Choroid plexus epithelial cell (primary cell): ENCODE measurements at regions not wholly inside any gene's neighbourhood (a gene's known extent, or its start where the extent isn't known, plus 50 kb on each side); places are given as distances from the start of the nearest gene placed in this dataset.

ENCODE experiments used
- DNase-seq: peaks from one replicate; pipeline ENCODE4 v3.0.0-alpha.2; 2010; ENCODE audit warnings: low read depth
- H3K4me3 ChIP-seq: 2 replicates; pipeline ENCODE4 v1.5.1; 2011; ENCODE audit warnings: low read depth, mild to moderate bottlenecking, control low read depth, low read length, moderate library complexity
- CTCF ChIP-seq: conservative IDR thresholded peaks from 2 replicates; pipeline ENCODE4 v1.5.1; 2011; ENCODE audit warnings: low read depth, mild to moderate bottlenecking, control low read depth, inconsistent platforms, low read length, moderate library complexity

DNA sequence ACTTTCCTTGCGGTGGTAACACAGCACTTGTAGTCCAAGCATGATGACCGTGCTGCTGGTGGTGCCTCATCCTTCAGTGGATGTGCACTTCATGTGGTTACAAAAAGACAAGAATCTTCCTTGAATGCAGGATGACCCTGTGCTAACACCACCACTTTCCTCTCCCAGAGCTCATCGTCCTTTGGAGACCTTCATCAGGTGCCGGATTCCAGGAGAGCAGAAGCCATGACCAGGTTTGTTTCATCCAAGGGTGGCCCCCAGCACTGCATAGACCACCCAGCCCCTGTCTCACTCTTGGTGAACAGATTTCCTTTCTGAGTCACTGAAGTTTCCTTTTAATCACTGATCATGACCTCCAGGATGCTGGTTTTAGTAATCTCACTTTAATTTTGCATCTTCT is 101.2 kb upstream of the SYNDIG1 start:
- DNase-seq: no peak
- H3K4me3 ChIP-seq: no peak overlapping the region
- TF ChIP-seq CTCF: no peak

DNA sequence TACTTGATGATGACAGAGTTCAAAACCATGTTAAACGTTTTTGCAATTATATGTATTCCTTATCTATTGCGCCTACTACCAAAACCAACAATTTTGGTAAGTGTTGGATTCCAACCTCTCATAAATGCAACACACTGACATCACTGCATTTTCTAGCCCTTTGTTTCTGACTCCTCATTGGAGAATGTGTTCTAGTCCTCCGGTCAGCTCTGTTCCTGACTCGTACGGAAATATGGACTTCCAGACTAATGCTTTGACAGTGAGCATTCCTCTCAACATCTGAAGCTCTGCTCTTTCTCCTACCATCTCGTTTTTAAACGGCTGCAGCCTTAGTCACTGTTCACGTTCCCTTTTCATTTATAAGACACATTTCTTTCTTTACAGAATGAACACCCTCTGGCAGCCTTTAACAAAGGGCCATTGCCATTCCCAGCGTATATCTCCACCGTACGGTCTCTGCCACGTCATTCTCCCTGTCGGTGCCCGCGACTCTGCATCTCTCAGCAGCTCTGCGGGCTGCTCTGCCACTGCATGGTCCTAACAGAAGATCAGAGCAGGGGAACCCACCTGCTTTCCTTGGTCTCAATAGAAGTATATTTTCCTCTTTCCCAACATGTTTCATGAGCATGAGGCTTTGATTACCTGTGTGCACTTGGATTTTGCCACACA is 103.0 kb upstream of the SYNDIG1 start:
- DNase-seq: no peak
- no peak for TF ChIP-seq CTCF
- H3K4me3 ChIP-seq: no peak overlapping the region

DNA sequence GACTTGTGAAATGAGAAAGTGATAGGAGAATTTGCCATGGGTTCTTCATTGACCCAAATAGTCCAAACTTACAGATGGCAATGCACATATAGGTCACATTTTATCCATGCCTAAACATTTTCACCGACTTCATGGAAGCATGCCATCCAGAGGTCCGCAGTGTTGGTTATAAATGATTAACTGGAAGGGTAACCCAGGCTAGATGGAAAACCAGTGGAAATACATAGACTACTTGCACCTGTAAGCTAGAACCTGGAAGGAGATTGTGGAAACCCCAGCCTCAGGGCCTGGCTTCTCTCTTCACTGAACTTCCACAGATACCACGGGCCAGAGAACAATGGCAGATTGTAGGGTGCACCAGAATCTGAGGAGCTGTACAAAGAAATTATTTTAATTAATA is 103.8 kb upstream of the SYNDIG1 start:
- TF ChIP-seq CTCF: no peak
- no peak for DNase-seq
- H3K4me3 ChIP-seq: no peak overlapping the region

DNA sequence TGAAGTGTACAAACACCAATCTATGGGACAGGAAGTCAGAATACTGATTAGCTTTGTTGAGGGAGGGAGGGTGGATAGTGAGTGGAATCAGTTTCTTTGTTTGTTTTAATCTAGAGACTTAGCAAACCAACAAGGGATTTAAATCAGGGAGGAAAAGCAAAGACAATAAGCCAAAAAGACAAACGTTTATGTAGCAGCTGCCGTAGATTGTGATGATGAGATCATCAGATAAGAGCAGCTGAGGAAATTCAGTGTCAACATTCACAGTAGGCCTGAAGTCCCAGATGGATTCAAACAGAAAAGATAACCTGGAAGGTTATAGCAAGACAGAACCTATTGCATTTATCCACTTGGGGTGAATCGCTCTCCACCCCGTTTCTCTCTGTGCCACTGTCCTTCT is 104.9 kb upstream of the SYNDIG1 start:
- peak; percentile 41 for DNase-seq
- TF ChIP-seq CTCF: no peak
- H3K4me3 ChIP-seq: no peak overlapping the region

DNA sequence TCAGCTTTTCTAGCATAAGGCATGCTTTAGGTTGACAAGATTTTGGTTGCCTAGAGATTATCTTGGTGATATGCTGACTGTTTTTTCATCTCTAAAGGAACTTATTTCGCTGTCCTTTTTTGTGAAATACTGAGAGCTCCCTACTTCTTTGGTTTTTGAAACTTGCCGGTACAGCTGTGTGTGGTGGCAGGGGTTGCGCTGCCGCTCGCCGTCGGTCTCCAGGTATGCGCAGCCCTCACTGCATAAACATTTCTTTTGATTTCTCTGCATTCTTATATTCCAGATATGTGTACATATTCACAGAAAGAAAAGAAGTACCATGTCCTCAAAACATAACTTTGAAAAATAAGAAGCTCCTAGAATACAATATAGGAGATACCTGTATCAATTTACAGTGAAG is 106.4 kb upstream of the SYNDIG1 start:
- no peak for DNase-seq
- no peak for TF ChIP-seq CTCF
- no peak overlapping the region for H3K4me3 ChIP-seq

DNA sequence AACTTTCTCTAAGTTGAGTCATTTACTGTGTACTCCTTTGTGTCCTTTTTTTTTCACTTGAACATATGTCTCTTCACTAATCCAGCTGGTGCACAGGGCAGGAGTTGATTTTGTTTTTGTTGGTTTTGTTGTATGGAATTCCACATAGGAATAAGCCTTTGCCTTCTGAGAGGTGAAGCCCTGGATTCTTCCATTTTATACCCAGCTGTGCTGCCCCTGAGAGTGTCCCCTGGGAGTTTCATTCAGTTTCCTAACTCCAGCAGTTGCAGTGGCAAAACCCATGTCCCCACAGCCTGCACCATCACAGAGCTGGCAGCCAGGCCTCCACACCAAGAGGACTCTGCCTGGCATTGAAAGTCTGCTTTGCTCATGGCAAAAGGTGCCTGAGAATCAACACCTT is 107.3 kb upstream of the SYNDIG1 start:
- DNase-seq: no peak
- H3K4me3 ChIP-seq: no peak overlapping the region
- TF ChIP-seq CTCF: no peak

DNA sequence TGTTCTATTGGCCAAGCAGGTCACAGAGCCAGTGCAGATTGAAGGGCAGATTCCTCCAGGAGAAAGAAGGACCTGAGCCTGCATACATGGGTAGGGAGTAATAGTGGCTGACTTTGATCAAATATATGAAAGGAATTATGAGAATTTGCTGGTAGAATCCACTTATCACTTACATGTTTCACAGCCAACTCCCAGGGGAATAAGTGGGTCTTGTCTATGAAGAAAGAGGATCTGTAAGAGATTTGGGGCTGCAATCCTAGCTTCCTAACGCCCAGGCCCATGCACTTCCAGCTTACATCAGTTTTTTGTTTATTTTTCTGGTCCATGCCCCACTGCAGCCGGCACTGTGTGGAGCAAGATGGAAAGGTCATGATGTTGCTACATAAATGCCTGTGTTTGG is 107.9 kb upstream of the SYNDIG1 start:
- DNase-seq: peak; percentile 43
- no peak overlapping the region for H3K4me3 ChIP-seq
- TF ChIP-seq CTCF: no peak
